ENCODE measurements at regions not wholly inside any gene's neighbourhood (a gene's known extent, or its start where the extent isn't known, plus 50 kb on each side); places are given as distances from the start of the nearest gene placed in this dataset.

GRCh38 chr13:85317781-85318180 lies 481.4 kb downstream of the SLITRK6 start:
- Histone ChIP-seq H3K4me1 (ENCODE audit: control insufficient read depth, low read depth, low read length) (no peaks in the 10 kb centered on the region), H3K27ac (ENCODE audit: low read length) (no peak overlapping the region), H3K9ac (ENCODE audit: low read length) (no peak overlapping the region), H3K36me3 (ENCODE audit: control insufficient read depth, low read depth, low read length) (no peaks in the 10 kb centered on the region), H3K27me3 (ENCODE audit: control insufficient read depth, insufficient read depth, low read length) (no peaks in the 10 kb centered on the region), H3K4me3 (ENCODE audit: low read length) (no peak overlapping the region), H3K9me3 (ENCODE audit: control insufficient read depth, low read depth, low read length) (no peaks in the 10 kb centered on the region)

- H3K27me3 ChIP-seq (ENCODE audit: control insufficient read depth, insufficient read depth, low read length) = no peaks in the 10 kb centered on the region
- no peaks in the 10 kb centered on the region for H3K9me3 ChIP-seq (ENCODE audit: control insufficient read depth, low read depth, low read length)
- H3K4me1 ChIP-seq (ENCODE audit: control insufficient read depth, low read depth, low read length) = no peaks in the 10 kb centered on the region
- H3K27ac ChIP-seq (ENCODE audit: low read length) = no peak overlapping the region
- H3K4me3 ChIP-seq (ENCODE audit: low read length) = no peak overlapping the region
- no peaks in the 10 kb centered on the region for H3K36me3 ChIP-seq (ENCODE audit: control insufficient read depth, low read depth, low read length)
- no peak overlapping the region for H3K9ac ChIP-seq (ENCODE audit: low read length)
Measured at GRCh38 chr13:85316506-85317025, 482.7 kb downstream of the SLITRK6 start.

- Histone ChIP-seq H3K36me3 (ENCODE audit: control insufficient read depth, low read depth, low read length) (no peaks in the 10 kb centered on the region), H3K9ac (ENCODE audit: low read length) (no peak overlapping the region), H3K9me3 (ENCODE audit: control insufficient read depth, low read depth, low read length) (no peaks in the 10 kb centered on the region), H3K27ac (ENCODE audit: low read length) (no peak overlapping the region), H3K27me3 (ENCODE audit: control insufficient read depth, insufficient read depth, low read length) (no peaks in the 10 kb centered on the region), H3K4me3 (ENCODE audit: low read length) (no peak overlapping the region), H3K4me1 (ENCODE audit: control insufficient read depth, low read depth, low read length) (no peaks in the 10 kb centered on the region)
Measured at GRCh38 chr13:85314686-85315085, 484.5 kb downstream of the SLITRK6 start.

GRCh38 chr13:85313761-85314503 lies 485.3 kb downstream of the SLITRK6 start:
- Histone ChIP-seq H3K27me3 (ENCODE audit: control insufficient read depth, insufficient read depth, low read length) (no peaks in the 10 kb centered on the region), H3K27ac (ENCODE audit: low read length) (no peak overlapping the region)

GRCh38 chr13:85312071-85312470 lies 487.1 kb downstream of the SLITRK6 start:
- Histone ChIP-seq H3K4me3 (ENCODE audit: low read length) (no peak overlapping the region), H3K9ac (ENCODE audit: low read length) (no peak overlapping the region)

More at GRCh38 chr13:85313761-85314503, 485.3 kb downstream of the SLITRK6 start:
- Histone ChIP-seq H3K9ac (ENCODE audit: low read length) (no peak overlapping the region), H3K4me1 (ENCODE audit: control insufficient read depth, low read depth, low read length) (no peaks in the 10 kb centered on the region), H3K4me3 (ENCODE audit: low read length) (no peak overlapping the region), H3K36me3 (ENCODE audit: control insufficient read depth, low read depth, low read length) (no peaks in the 10 kb centered on the region), H3K9me3 (ENCODE audit: control insufficient read depth, low read depth, low read length) (no peaks in the 10 kb centered on the region)

GRCh38 chr13:85303630-85304029 lies 495.6 kb downstream of the SLITRK6 start:
- Histone ChIP-seq H3K27me3 (ENCODE audit: control insufficient read depth, insufficient read depth, low read length) (no peaks in the 10 kb centered on the region), H3K9ac (ENCODE audit: low read length) (no peak overlapping the region), H3K9me3 (ENCODE audit: control insufficient read depth, low read depth, low read length) (no peaks in the 10 kb centered on the region), H3K27ac (ENCODE audit: low read length) (no peak overlapping the region), H3K4me3 (ENCODE audit: low read length) (no peak overlapping the region), H3K4me1 (ENCODE audit: control insufficient read depth, low read depth, low read length) (no peaks in the 10 kb centered on the region), H3K36me3 (ENCODE audit: control insufficient read depth, low read depth, low read length) (no peaks in the 10 kb centered on the region)

More at GRCh38 chr13:85312071-85312470, 487.1 kb downstream of the SLITRK6 start:
- Histone ChIP-seq H3K27me3 (ENCODE audit: control insufficient read depth, insufficient read depth, low read length) (no peaks in the 10 kb centered on the region), H3K27ac (ENCODE audit: low read length) (no peak overlapping the region), H3K4me1 (ENCODE audit: control insufficient read depth, low read depth, low read length) (no peaks in the 10 kb centered on the region), H3K9me3 (ENCODE audit: control insufficient read depth, low read depth, low read length) (no peaks in the 10 kb centered on the region), H3K36me3 (ENCODE audit: control insufficient read depth, low read depth, low read length) (no peaks in the 10 kb centered on the region)

GRCh38 chr13:85298387-85298924 lies 500.8 kb downstream of the SLITRK6 start:
- Histone ChIP-seq H3K4me1 (ENCODE audit: control insufficient read depth, low read depth, low read length) (no peaks in the 10 kb centered on the region), H3K9me3 (ENCODE audit: control insufficient read depth, low read depth, low read length) (no peaks in the 10 kb centered on the region), H3K36me3 (ENCODE audit: control insufficient read depth, low read depth, low read length) (no peaks in the 10 kb centered on the region), H3K27me3 (ENCODE audit: control insufficient read depth, insufficient read depth, low read length) (no peaks in the 10 kb centered on the region), H3K9ac (ENCODE audit: low read length) (no peak overlapping the region), H3K27ac (ENCODE audit: low read length) (no peak overlapping the region), H3K4me3 (ENCODE audit: low read length) (no peak overlapping the region)

GRCh38 chr13:85288698-85289097 lies 510.5 kb downstream of the SLITRK6 start:
- H3K4me1 ChIP-seq (ENCODE audit: control insufficient read depth, low read depth, low read length) = no peaks in the 10 kb centered on the region
- no peak overlapping the region for H3K4me3 ChIP-seq (ENCODE audit: low read length)
- no peak overlapping the region for H3K9ac ChIP-seq (ENCODE audit: low read length)
- no peaks in the 10 kb centered on the region for H3K27me3 ChIP-seq (ENCODE audit: control insufficient read depth, insufficient read depth, low read length)
- H3K9me3 ChIP-seq (ENCODE audit: control insufficient read depth, low read depth, low read length) = no peaks in the 10 kb centered on the region
- no peaks in the 10 kb centered on the region for H3K36me3 ChIP-seq (ENCODE audit: control insufficient read depth, low read depth, low read length)
- no peak overlapping the region for H3K27ac ChIP-seq (ENCODE audit: low read length)

- no peak overlapping the region for H3K27ac ChIP-seq (ENCODE audit: low read length)
- no peaks in the 10 kb centered on the region for H3K36me3 ChIP-seq (ENCODE audit: control insufficient read depth, low read depth, low read length)
- no peaks in the 10 kb centered on the region for H3K9me3 ChIP-seq (ENCODE audit: control insufficient read depth, low read depth, low read length)
- no peaks in the 10 kb centered on the region for H3K4me1 ChIP-seq (ENCODE audit: control insufficient read depth, low read depth, low read length)
- H3K4me3 ChIP-seq (ENCODE audit: low read length) = no peak overlapping the region
- H3K27me3 ChIP-seq (ENCODE audit: control insufficient read depth, insufficient read depth, low read length) = no peaks in the 10 kb centered on the region
- no peak overlapping the region for H3K9ac ChIP-seq (ENCODE audit: low read length)
Measured at GRCh38 chr13:85287528-85287927, 511.7 kb downstream of the SLITRK6 start.

GRCh38 chr13:85286081-85286480 lies 513.1 kb downstream of the SLITRK6 start:
- no peak overlapping the region for H3K9ac ChIP-seq (ENCODE audit: low read length)
- H3K4me3 ChIP-seq (ENCODE audit: low read length) = no peak overlapping the region

GRCh38 chr13:85284349-85284748 lies 514.9 kb downstream of the SLITRK6 start:
- H3K4me1 ChIP-seq (ENCODE audit: control insufficient read depth, low read depth, low read length) = no peaks in the 10 kb centered on the region
- no peak overlapping the region for H3K4me3 ChIP-seq (ENCODE audit: low read length)
- no peaks in the 10 kb centered on the region for H3K36me3 ChIP-seq (ENCODE audit: control insufficient read depth, low read depth, low read length)
- no peaks in the 10 kb centered on the region for H3K9me3 ChIP-seq (ENCODE audit: control insufficient read depth, low read depth, low read length)
- no peaks in the 10 kb centered on the region for H3K27me3 ChIP-seq (ENCODE audit: control insufficient read depth, insufficient read depth, low read length)
- no peak overlapping the region for H3K27ac ChIP-seq (ENCODE audit: low read length)
- no peak overlapping the region for H3K9ac ChIP-seq (ENCODE audit: low read length)

More at GRCh38 chr13:85286081-85286480, 513.1 kb downstream of the SLITRK6 start:
- Histone ChIP-seq H3K9me3 (ENCODE audit: control insufficient read depth, low read depth, low read length) (no peaks in the 10 kb centered on the region), H3K36me3 (ENCODE audit: control insufficient read depth, low read depth, low read length) (no peaks in the 10 kb centered on the region), H3K27ac (ENCODE audit: low read length) (no peak overlapping the region), H3K27me3 (ENCODE audit: control insufficient read depth, insufficient read depth, low read length) (no peaks in the 10 kb centered on the region), H3K4me1 (ENCODE audit: control insufficient read depth, low read depth, low read length) (no peaks in the 10 kb centered on the region)

- Histone ChIP-seq H3K27me3 (ENCODE audit: control insufficient read depth, insufficient read depth, low read length) (no peaks in the 10 kb centered on the region), H3K4me3 (ENCODE audit: low read length) (no peak overlapping the region), H3K9ac (ENCODE audit: low read length) (no peak overlapping the region), H3K27ac (ENCODE audit: low read length) (no peak overlapping the region), H3K4me1 (ENCODE audit: control insufficient read depth, low read depth, low read length) (no peaks in the 10 kb centered on the region), H3K36me3 (ENCODE audit: control insufficient read depth, low read depth, low read length) (no peaks in the 10 kb centered on the region), H3K9me3 (ENCODE audit: control insufficient read depth, low read depth, low read length) (no peaks in the 10 kb centered on the region)
Measured at GRCh38 chr13:85283408-85283807, 515.8 kb downstream of the SLITRK6 start.

Data from iPS-18a (cell line).